Activated CD4-positive, CD25-positive, alpha-beta regulatory T cell treated with anti-CD3 and anti-CD28 coated beads, Interleukin-2, amount 50 U/mL, for 24 hours (primary cell): ENCODE measurements at regions not wholly inside any gene's neighbourhood (a gene's known extent, or its start where the extent isn't known, plus 50 kb on each side); places are given as distances from the start of the nearest gene placed in this dataset.

Experiments
- ATAC-seq, 2 donors: fragments of 150-1000 bp; cut with Tn5 transposase; one replicate each; pipeline ENCODE4 v1.10.0; 2021; ENCODE audit warnings: mild to moderate bottlenecking in 1 of 2, moderate library complexity in 1 of 2

GRCh38 chrX:10085223-10085622, 71.6 kb upstream of the CLCN4 start:
- ATAC-seq = no peak

- ATAC-seq = no peak
Measured at GRCh38 chrX:10086676-10087075, 70.1 kb upstream of the CLCN4 start.

GRCh38 chrX:10087391-10087790, 69.4 kb upstream of the CLCN4 start:
- no peak for ATAC-seq

- ATAC-seq = no peak
Measured at GRCh38 chrX:10089378-10089795, 67.4 kb upstream of the CLCN4 start.

- no peak for ATAC-seq
Measured at GRCh38 chrX:10090319-10090718, 66.5 kb upstream of the CLCN4 start.

- ATAC-seq = no peak
Measured at GRCh38 chrX:10095246-10095645, 61.5 kb upstream of the CLCN4 start.

GRCh38 chrX:10095698-10096432, 60.9 kb upstream of the CLCN4 start:
- ATAC-seq = peak in 1 of 2 donors; percentile 43

- ATAC-seq = peak; percentile 86 to 90
Measured at GRCh38 chrX:10098270-10098713, 58.5 kb upstream of the CLCN4 start.

GRCh38 chrX:10099411-10099810, 57.4 kb upstream of the CLCN4 start:
- no peak for ATAC-seq

GRCh38 chrX:10101269-10101668, 55.5 kb upstream of the CLCN4 start:
- ATAC-seq = no peak

GRCh38 chrX:10102046-10102704, 54.6 kb upstream of the CLCN4 start:
- ATAC-seq = no peak

- no peak for ATAC-seq
Measured at GRCh38 chrX:10103023-10103422, 53.8 kb upstream of the CLCN4 start.

- ATAC-seq = no peak
Measured at GRCh38 chrX:10104958-10105658, 51.7 kb upstream of the CLCN4 start.

GRCh38 chrX:10106806-10107205, 50.0 kb upstream of the CLCN4 start:
- no peak for ATAC-seq
